HepG2 (cell line): ENCODE measurements at regions not wholly inside any gene's neighbourhood (a gene's known extent, or its start where the extent isn't known, plus 50 kb on each side); places are given as distances from the start of the nearest gene placed in this dataset.
A peak's percentile ranks its signal among the peaks of the same experiment; 100 is the strongest.

Source experiments
- FOXA1 ChIP-seq, 2 experiments: fragments of 450-650 bp in 1 of 2; sonication (generic) in 1 of 2; formaldehyde crosslinking in 1 of 2; IDR thresholded peaks; 2 replicates each; pipeline versions ENCODE4 v1.4.0 to v1.6.1; 2016 to 2020; ENCODE audit warnings: missing genetic modification reagents in 1 of 2
- FOXA3 ChIP-seq: IDR thresholded peaks from 2 replicates; pipeline ENCODE4 v1.6.1; 2016; ENCODE audit warnings: missing genetic modification reagents, missing compliant biosample characterization
- ISL2 ChIP-seq: sonication (generic); formaldehyde crosslinking; IDR thresholded peaks from 2 replicates; pipeline ENCODE4 v1.5.0; 2020; ENCODE audit warnings: missing genetic modification reagents
- NFIB ChIP-seq: sonication (generic); formaldehyde crosslinking; IDR thresholded peaks from 2 replicates; pipeline ENCODE4 v1.9.0; 2021; ENCODE audit warnings: missing genetic modification reagents, mild to moderate bottlenecking, borderline replicate concordance
- REST ChIP-seq, 2 experiments: IDR thresholded peaks; 2 replicates each; pipeline ENCODE4 v1.6.1; 2011 to 2012; ENCODE audit warnings: low read length in 2 of 2, borderline replicate concordance in 1 of 2, low read depth in 1 of 2, mild to moderate bottlenecking in 1 of 2, moderate library complexity in 1 of 2
- SNRNP70 ChIP-seq: fragments of 200-400 bp; formaldehyde crosslinking; IDR thresholded peaks from 2 replicates; pipeline ENCODE4 v1.6.1; 2017; ENCODE audit warnings: mild to moderate bottlenecking, low read depth, low read length, moderate library complexity
- TFDP2 ChIP-seq: sonication (generic); formaldehyde crosslinking; IDR thresholded peaks from 2 replicates; pipeline ENCODE4 v1.4.0; 2020; ENCODE audit warnings: missing genetic modification reagents
- ZBTB20 ChIP-seq: sonication (generic); formaldehyde crosslinking; IDR thresholded peaks from 2 replicates; pipeline ENCODE4 v1.8.1; 2023; ENCODE audit warnings: missing genetic modification reagents, low read depth, mild to moderate bottlenecking, borderline replicate concordance
- ZBTB8A ChIP-seq: sonication (generic); formaldehyde crosslinking; IDR thresholded peaks from 2 replicates; pipeline ENCODE4 v1.4.0; 2020; ENCODE audit warnings: mild to moderate bottlenecking, low read depth, missing genetic modification reagents, borderline replicate concordance
- ZFP1 ChIP-seq: IDR thresholded peaks from 2 replicates; pipeline ENCODE4 v1.6.1; 2016
- ZHX2 ChIP-seq, 2 experiments: sonication (generic) in 1 of 2; formaldehyde crosslinking in 1 of 2; IDR thresholded peaks; 2 replicates each; pipeline versions ENCODE4 v1.6.1 to v1.9.0; 2014 to 2022; ENCODE audit warnings: antibody characterized with exemption in 1 of 2, borderline replicate concordance in 1 of 2, inconsistent platforms in 1 of 2, low read depth in 1 of 2, missing genetic modification reagents in 1 of 2
- ZNF292 ChIP-seq: sonication (generic); formaldehyde crosslinking; IDR thresholded peaks from 2 replicates; pipeline ENCODE4 v1.8.1; 2022; ENCODE audit warnings: mild to moderate bottlenecking, low read depth, missing genetic modification reagents, borderline replicate concordance
- ZNF367 ChIP-seq: sonication (generic); formaldehyde crosslinking; IDR thresholded peaks from 2 replicates; pipeline ENCODE4 v1.4.0; 2020; ENCODE audit warnings: missing genetic modification reagents, borderline replicate concordance
- ZNF687 ChIP-seq: sonication (generic); formaldehyde crosslinking; IDR thresholded peaks from 2 replicates; pipeline ENCODE4 v1.5.1; 2020; ENCODE audit warnings: mild to moderate bottlenecking, missing genetic modification reagents, moderate library complexity

- no peak for TF ChIP-seq ZBTB20 (CRISPR knock-in tag)
- no peak for TF ChIP-seq FOXA1 (IDR thresholded peaks at IDR 0.05)
- peak; percentile 41; the same call in 1 of the 2 replicates for TF ChIP-seq FOXA1 (CRISPR knock-in tag; IDR thresholded peaks at IDR 0.05)
- peak; percentile 74 for TF ChIP-seq TFDP2 (CRISPR knock-in tag)
- TF ChIP-seq SNRNP70, result no peak
- TF ChIP-seq ZBTB8A (CRISPR knock-in tag), result no peak
- TF ChIP-seq FOXA3 (CRISPR knock-in tag), result 0 out of 2 replicates have a peak, but pooled peaks have one; percentile 9
- TF ChIP-seq ISL2 (CRISPR knock-in tag), result no peak
- no peak for TF ChIP-seq ZNF367 (CRISPR knock-in tag)
- no peak for TF ChIP-seq NFIB (CRISPR knock-in tag)
- TF ChIP-seq ZNF292 (CRISPR knock-in tag), result no peak
- TF ChIP-seq ZNF687 (CRISPR knock-in tag), result peak; percentile 80
- no peak for TF ChIP-seq ZHX2 (IDR thresholded peaks at IDR 0.05; ENCODE audit: low read depth)
- no peak for TF ChIP-seq ZHX2 (CRISPR knock-in tag; IDR thresholded peaks at IDR 0.05; ENCODE audit: borderline replicate concordance)
- no peak for TF ChIP-seq REST (IDR thresholded peaks at IDR 0.05; ENCODE audit: borderline replicate concordance in 1 of 2, low read depth in 1 of 2, low read length in 2 of 2)
- TF ChIP-seq ZFP1 (CRISPR knock-in tag), result 0 out of 2 replicates have a peak, but pooled peaks have one; percentile 47
These were observed 63.5 kb upstream of the C1orf174 start (continued) for GRCh38 chr1:3963554-3963953.
